Choroid plexus epithelial cell (primary cell): ENCODE measurements at regions not wholly inside any gene's neighbourhood (a gene's known extent, or its start where the extent isn't known, plus 50 kb on each side); places are given as distances from the start of the nearest gene placed in this dataset.

Experiments used
- DNase-seq: peaks from one replicate; pipeline ENCODE4 v3.0.0-alpha.2; 2010; ENCODE audit warnings: low read depth
- H3K4me3 ChIP-seq: 2 replicates; pipeline ENCODE4 v1.5.1; 2011; ENCODE audit warnings: low read depth, mild to moderate bottlenecking, control low read depth, low read length, moderate library complexity
- TF ChIP-seq, protein P1 (sequence below): conservative IDR thresholded peaks from 2 replicates; pipeline ENCODE4 v1.5.1; 2011; ENCODE audit warnings: low read depth, mild to moderate bottlenecking, control low read depth, inconsistent platforms, low read length, moderate library complexity

GRCh38 chr18:51323961-51324360 lies 126.5 kb upstream of the MEX3C start:
- TF ChIP-seq, protein P1, sequence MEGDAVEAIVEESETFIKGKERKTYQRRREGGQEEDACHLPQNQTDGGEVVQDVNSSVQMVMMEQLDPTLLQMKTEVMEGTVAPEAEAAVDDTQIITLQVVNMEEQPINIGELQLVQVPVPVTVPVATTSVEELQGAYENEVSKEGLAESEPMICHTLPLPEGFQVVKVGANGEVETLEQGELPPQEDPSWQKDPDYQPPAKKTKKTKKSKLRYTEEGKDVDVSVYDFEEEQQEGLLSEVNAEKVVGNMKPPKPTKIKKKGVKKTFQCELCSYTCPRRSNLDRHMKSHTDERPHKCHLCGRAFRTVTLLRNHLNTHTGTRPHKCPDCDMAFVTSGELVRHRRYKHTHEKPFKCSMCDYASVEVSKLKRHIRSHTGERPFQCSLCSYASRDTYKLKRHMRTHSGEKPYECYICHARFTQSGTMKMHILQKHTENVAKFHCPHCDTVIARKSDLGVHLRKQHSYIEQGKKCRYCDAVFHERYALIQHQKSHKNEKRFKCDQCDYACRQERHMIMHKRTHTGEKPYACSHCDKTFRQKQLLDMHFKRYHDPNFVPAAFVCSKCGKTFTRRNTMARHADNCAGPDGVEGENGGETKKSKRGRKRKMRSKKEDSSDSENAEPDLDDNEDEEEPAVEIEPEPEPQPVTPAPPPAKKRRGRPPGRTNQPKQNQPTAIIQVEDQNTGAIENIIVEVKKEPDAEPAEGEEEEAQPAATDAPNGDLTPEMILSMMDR, result no peak
- DNase-seq, result no peak
- no peak overlapping the region for H3K4me3 ChIP-seq

GRCh38 chr18:51330148-51330547 lies 132.7 kb upstream of the MEX3C start:
- no peak overlapping the region for H3K4me3 ChIP-seq
- TF ChIP-seq, protein P1, result no peak
- peak; percentile 49 for DNase-seq

- no peak overlapping the region for H3K4me3 ChIP-seq
- DNase-seq, result no peak
- TF ChIP-seq, protein P1, result no peak
These were observed 133.3 kb upstream of the MEX3C start for GRCh38 chr18:51330739-51331138.

- TF ChIP-seq, protein P1, result no peak
- no peak overlapping the region for H3K4me3 ChIP-seq
- DNase-seq, result peak; percentile 68
These were observed 139.9 kb upstream of the MEX3C start for GRCh38 chr18:51337406-51337805.

GRCh38 chr18:51339856-51340255 lies 142.4 kb upstream of the MEX3C start:
- DNase-seq, result peak; percentile 74
- TF ChIP-seq, protein P1, result no peak
- no peak overlapping the region for H3K4me3 ChIP-seq

DNA sequence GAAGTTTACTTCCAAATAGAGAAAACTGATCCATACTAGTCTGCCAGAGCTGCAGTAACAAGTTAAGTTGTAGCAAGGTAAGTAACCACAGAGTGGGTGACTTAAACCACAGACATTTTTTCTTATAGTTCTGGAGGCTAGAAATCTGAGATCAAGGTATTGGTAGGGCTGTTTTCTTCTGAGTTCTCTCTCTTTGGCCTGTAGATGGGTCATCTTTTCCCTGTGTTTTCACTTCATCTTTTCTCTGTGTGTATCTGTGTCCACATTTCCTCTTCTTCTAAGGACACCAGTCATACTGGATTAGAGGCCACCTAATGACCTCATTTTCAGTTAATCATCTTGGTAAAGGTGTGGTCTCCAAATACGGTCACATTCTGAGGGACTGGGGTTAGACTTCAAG lies 142.9 kb upstream of the MEX3C start:
- H3K4me3 ChIP-seq, result no peak overlapping the region
- no peak for DNase-seq
- TF ChIP-seq, protein P1, result no peak

GRCh38 chr18:51342815-51343214 lies 145.3 kb upstream of the MEX3C start:
- peak; percentile 90 for DNase-seq
- H3K4me3 ChIP-seq, result no peak overlapping the region
- TF ChIP-seq, protein P1, result no peak
